SK-N-MC (cell line): ENCODE measurements at regions not wholly inside any gene's neighbourhood (a gene's known extent, or its start where the extent isn't known, plus 50 kb on each side); places are given as distances from the start of the nearest gene placed in this dataset.

Experiments
- EZH2 ChIP-seq: fragments of 200-600 bp; sonication (generic); IDR thresholded peaks from one replicate; pipeline ENCODE4 v1.6.1; 2017; ENCODE audit warnings: antibody characterized with exemption
- POLR2AphosphoS5 ChIP-seq: IDR thresholded peaks from 2 replicates; pipeline ENCODE4 v1.6.1; 2012; ENCODE audit warnings: mild to moderate bottlenecking, low read depth, low read length, borderline replicate concordance

DNA sequence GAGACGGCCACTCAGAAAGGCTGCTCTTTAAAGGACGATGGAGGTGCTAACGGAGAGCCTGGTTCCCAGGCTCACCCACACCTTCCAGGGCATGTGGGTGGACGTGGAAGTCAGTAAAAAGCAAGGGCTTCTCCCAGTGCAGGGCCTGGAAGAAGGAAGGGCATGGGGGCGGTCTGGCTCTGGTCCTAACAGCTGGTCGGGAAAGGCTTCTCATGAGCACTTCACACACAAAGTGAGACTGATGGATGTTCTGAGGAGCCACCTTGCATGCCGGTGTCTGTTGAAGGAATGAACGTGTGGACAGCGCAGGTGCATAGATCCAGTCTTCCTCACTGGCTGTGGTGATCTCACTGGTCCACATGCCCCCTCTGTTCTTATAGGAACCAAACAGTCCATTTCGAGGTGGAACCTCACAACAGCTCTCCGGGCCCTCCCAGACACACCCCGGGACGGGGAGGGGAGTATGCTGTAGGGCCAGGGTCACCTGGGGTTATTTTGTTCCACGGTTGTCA is 90.6 kb upstream of the UXS1 start:
- TF ChIP-seq POLR2AphosphoS5: no peak
- no peak for TF ChIP-seq EZH2
